Fibroblast of lung (primary cell): ENCODE measurements at regions not wholly inside any gene's neighbourhood (a gene's known extent, or its start where the extent isn't known, plus 50 kb on each side); places are given as distances from the start of the nearest gene placed in this dataset.

Experiments
- CTCF ChIP-seq, 2 donors: IDR thresholded peaks in 1 of 2; conservative IDR thresholded peaks in 1 of 2; 1 replicate in 1 of 2; 2 replicates in 1 of 2; pipeline ENCODE4 v1.5.1; 2011 to 2012; ENCODE audit warnings: low read length in 2 of 2, control low read depth in 1 of 2, inconsistent platforms in 1 of 2, low read depth in 1 of 2, mild to moderate bottlenecking in 1 of 2
- EZH2 ChIP-seq: IDR thresholded peaks from 2 replicates; pipeline ENCODE4 v1.5.1; 2012; ENCODE audit warnings: low read length, control low read depth, mild to moderate bottlenecking; ENCODE audit errors: missing control alignments

DNA sequence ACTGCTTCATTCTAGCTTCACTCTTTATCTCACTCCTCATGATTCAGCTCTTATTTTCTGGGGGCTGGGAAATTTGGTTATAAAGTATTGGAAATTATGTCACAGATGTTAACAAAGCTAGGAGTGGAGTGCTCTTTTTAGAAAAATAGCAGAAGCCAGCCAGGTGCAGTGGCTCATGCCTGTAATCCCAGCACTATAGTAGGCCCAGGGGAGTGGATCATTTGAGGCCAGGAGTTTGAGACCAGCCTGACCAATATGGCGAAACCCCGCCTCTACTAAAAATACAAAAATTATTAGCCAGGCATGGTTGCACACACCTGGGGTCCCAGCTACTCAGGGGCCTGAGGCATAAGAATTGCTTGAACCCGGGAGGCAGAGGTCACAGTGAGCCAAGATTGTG lies 97.2 kb upstream of the GUCY1A1 start:
- TF ChIP-seq CTCF (conservative IDR thresholded peaks at IDR 0.05 in 1 of 2, IDR thresholded peaks at IDR 0.05 in 1 of 2; ENCODE audit: low read depth in 1 of 2, low read length in 2 of 2) = no peak
- TF ChIP-seq EZH2 = no peak
